HK-2 (cell line): ENCODE measurements at regions not wholly inside any gene's neighbourhood (a gene's known extent, or its start where the extent isn't known, plus 50 kb on each side); places are given as distances from the start of the nearest gene placed in this dataset.
"Not testable (repeated sequence)": the region's sequence is repeated elsewhere in the genome, so short reads cannot be mapped to it uniquely, and the experiment has no call there.

Experiments
- DNase-seq: peaks from one replicate; pipeline ENCODE4 v3.0.0-alpha.2; 2018; ENCODE audit not compliant: unreplicated experiment

GRCh38 chr4:33739884-33740632, 2504.3 kb downstream of the ARAP2 start:
- DNase-seq = no peak

- DNase-seq = not testable (repeated sequence)
Measured at GRCh38 chr4:33740871-33741270, 2503.4 kb downstream of the ARAP2 start.

DNA sequence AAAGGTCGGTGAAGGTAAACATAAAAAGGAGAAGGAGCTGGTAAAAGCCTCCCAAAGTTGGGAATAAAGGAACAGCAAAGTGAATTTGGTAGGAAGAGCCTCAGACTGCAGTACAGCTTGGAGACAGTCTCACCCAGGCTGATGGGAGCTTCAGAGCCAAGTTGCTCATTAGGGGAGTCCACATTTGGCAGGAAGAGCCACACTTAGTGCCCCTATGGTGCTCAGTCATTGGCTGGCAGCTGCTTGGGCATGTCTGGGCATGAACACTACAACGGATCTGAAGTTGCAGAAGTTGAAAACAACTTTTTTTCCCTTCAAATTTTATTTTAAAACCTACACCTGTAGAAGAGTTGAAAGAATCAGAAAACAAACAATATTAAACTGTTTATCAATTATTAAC, 2497.3 kb downstream of the ARAP2 start:
- no peak for DNase-seq

DNA sequence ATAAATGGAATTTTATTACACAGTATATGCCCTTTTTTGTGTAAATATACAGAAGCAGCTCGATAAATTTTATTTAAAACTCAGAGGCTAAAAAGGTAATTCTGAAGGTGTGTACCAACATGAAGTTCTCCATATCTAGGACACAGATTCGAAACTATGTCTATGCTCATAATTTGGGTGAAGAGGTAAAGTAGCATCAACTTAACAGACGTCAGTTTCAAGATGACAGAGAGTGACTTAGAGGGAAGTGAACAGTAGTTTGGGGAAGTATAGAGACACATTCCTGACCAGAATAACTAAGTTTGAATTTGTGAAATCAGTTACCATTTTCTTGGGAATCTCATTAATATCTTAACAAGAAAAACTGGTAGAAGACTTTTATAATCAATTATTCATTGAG, 2493.3 kb downstream of the ARAP2 start:
- no peak for DNase-seq

- DNase-seq = no peak
Measured at GRCh38 chr4:33772582-33772981, 2471.7 kb downstream of the ARAP2 start.

- no peak for DNase-seq
Measured at GRCh38 chr4:33780952-33781791, 2463.1 kb downstream of the ARAP2 start.

DNA sequence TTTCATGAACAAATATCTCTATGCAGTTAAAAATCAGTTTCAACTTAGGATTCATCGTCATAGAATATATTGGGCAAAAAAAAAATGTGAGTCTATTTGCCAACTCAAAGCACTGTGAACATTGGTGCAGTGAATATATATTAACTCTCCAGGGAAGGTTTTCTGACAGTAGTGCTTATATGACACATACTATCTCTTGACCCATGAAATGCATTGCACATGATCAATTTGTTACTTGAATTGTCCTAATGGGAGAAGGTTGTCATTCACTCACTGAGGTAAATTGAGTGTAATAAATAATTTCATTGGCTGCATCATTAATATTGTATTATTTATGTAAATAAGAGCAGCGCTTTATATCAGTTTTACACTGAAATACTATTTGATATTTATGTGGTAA, 2458.5 kb downstream of the ARAP2 start:
- no peak for DNase-seq

- no peak for DNase-seq
Measured at GRCh38 chr4:33802578-33802977, 2441.7 kb downstream of the ARAP2 start.

GRCh38 chr4:33825685-33826084, 2418.6 kb downstream of the ARAP2 start:
- no peak for DNase-seq

- not testable (repeated sequence) for DNase-seq
Measured at GRCh38 chr4:33829356-33829755, 2415.0 kb downstream of the ARAP2 start.

DNA sequence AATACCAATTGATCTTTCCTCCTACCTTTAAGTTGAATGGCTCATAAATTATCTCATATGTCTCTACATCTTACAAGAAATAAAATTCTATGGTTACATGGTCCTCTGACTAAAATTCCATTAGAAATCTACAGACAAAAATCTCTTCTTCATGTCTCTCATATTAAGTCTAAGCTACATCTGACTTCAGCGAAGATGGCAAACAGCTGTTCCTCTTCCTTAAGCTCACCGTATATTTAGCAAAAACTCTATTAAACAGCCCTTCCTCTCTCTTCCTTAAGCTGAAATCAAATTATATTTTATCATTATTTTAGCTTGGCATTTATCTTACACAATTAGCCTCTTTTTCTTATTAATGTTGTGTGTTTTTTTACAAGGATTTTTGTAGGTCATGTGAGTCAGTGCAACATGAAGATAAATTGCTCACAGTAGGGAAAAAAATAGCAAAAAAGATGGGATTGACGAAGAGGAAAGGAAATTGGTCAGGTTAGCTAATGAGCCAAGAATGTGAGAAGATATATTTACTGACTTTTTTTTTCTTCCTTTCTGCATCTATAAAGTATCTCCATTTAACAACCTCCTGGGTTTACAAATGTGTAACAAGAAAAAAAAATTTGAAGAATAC, 2412.8 kb downstream of the ARAP2 start:
- no peak for DNase-seq

GRCh38 chr4:33835764-33836163, 2408.6 kb downstream of the ARAP2 start:
- DNase-seq = not testable (repeated sequence)

GRCh38 chr4:33837043-33837838, 2407.1 kb downstream of the ARAP2 start:
- DNase-seq = peak; percentile 9

- DNase-seq = no peak
Measured at GRCh38 chr4:33841120-33841519, 2403.2 kb downstream of the ARAP2 start.

- DNase-seq = no peak
Measured at GRCh38 chr4:33850371-33850902, 2393.9 kb downstream of the ARAP2 start.

GRCh38 chr4:33853670-33854069, 2390.6 kb downstream of the ARAP2 start:
- not testable (repeated sequence) for DNase-seq

DNA sequence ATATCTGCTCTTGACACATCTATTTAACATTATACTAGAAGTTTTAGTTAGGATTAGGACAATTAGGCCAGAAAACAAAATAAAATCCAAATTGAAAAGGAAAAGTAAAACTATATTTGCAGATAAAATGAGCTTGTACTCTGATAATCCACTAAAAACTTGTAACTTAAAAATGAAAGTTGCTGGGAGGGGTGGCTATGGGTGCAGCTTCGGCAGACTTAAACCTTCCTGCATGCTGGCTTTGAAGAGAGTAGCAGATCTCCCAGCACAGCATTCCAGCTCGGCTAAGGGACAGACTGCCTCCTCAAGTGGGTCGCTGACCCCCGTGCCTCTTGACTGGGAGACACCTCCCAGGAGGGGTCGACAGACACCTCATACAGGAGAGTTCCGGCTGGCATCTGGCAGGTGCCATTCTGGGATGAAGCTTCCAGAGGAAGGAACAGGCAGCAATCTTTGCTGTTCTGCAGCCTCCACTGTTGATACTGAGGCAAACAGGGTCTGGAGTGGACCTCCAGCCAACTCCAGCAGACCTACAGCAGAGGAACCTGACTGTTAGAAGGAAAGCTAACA, 2379.9 kb downstream of the ARAP2 start:
- no peak for DNase-seq

- DNase-seq = no peak
Measured at GRCh38 chr4:33873791-33874190, 2370.5 kb downstream of the ARAP2 start.

DNA sequence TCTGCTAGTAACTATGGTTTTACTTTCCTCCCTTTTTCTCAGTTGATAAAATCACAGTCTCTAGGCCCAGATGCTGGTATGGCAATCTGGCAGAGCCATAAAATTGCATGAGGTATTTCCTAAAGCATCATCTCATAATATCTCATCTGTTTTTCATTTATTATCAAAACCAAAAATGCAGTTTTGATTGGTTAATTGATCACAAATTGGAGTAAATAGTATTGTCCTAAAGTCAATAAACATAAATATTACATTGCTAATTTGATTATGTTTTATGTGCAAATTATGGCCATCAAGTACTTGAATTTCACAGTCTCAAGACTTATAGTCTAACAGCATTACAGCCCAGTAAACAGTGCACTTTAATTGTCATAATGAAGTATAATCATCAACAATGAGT, 2365.6 kb downstream of the ARAP2 start:
- DNase-seq = no peak

DNA sequence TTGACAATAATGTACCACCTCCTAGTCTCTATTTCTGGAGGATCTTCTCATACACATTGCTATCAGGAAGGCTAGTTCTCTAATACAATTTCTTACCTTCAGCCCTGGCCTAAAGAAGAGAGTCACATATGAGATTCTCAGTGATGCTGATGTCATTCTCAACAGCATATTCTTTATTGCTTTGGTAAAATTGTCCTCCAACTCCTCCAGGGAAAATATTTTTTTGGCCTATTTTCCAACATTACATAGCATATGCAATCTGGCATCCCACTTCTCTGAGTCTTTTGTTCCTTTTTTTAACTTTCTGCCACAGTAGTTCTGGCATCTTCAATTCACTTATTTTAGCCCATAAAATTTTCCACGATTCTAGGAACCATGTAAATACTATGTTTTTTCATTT, 2363.1 kb downstream of the ARAP2 start:
- no peak for DNase-seq
